Stimulated activated memory B cell treated with anti-CD40 and anti-IgM and Interleukin-4, amounts not matched to agents 10 μg/mL and 1 μg/mL and 100 μg/mL, for 72 hours (primary cell): ENCODE measurements at regions not wholly inside any gene's neighbourhood (a gene's known extent, or its start where the extent isn't known, plus 50 kb on each side); places are given as distances from the start of the nearest gene placed in this dataset.
"Not testable (repeated sequence)": the region's sequence is repeated elsewhere in the genome, so short reads cannot be mapped to it uniquely, and the experiment has no call there.

Experiments used
- ATAC-seq: fragments of 150-1000 bp; cut with Tn5 transposase; 2 replicates; pipeline ENCODE4 v1.10.0; 2021
- H3K27ac Mint-ChIP-seq: one replicate; pipeline ENCODE4 v1.8.0; 2022; ENCODE audit warnings: mild to moderate bottlenecking, mixed read lengths
- H3K27me3 Mint-ChIP-seq: one replicate; pipeline ENCODE4 v1.8.0; 2022; ENCODE audit warnings: mixed read lengths
- H3K36me3 Mint-ChIP-seq: one replicate; pipeline ENCODE4 v1.8.0; 2022; ENCODE audit warnings: mixed read lengths
- H3K4me1 Mint-ChIP-seq: one replicate; pipeline ENCODE4 v1.8.0; 2022; ENCODE audit warnings: mixed read lengths
- H3K4me3 Mint-ChIP-seq: one replicate; pipeline ENCODE4 v1.8.0; 2022; ENCODE audit warnings: mild to moderate bottlenecking, moderate library complexity, mixed read lengths
- H3K9me3 Mint-ChIP-seq: one replicate; pipeline ENCODE4 v1.8.0; 2022; ENCODE audit warnings: mixed read lengths

DNA sequence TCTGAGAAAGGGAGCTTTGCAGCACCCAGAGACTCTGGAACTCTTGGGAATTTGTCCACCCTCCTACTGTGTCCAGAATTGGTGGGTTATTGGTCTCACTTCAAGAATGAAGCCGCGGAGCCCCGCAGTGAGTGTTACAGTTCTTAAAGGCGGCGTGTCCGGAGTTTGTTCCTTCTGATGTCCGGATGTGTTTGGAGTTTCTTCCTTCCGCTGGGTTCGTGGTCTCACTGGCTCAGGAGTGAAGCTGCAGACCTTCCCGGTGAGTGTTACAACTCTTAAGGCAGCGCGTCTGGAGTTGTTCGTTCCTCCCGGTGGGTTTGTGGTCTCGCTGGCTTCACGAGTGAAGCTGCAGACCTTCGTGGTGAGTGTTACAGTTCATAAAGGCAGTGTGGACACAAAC, 824.7 kb downstream of the LRRTM4 start:
- not testable (repeated sequence) for H3K4me3 Mint-ChIP-seq, H3K27me3 Mint-ChIP-seq, H3K27ac Mint-ChIP-seq, H3K4me1 Mint-ChIP-seq, H3K36me3 Mint-ChIP-seq, ATAC-seq, H3K9me3 Mint-ChIP-seq

GRCh38 chr2:76692908-76693307, 829.3 kb downstream of the LRRTM4 start:
- Mint-ChIP-seq H3K4me1 (no peaks in the 10 kb centered on the region), H3K9me3 (peaks cover 3% of the 10 kb centered on the region), H3K4me3 (no peak overlapping the region)

DNA sequence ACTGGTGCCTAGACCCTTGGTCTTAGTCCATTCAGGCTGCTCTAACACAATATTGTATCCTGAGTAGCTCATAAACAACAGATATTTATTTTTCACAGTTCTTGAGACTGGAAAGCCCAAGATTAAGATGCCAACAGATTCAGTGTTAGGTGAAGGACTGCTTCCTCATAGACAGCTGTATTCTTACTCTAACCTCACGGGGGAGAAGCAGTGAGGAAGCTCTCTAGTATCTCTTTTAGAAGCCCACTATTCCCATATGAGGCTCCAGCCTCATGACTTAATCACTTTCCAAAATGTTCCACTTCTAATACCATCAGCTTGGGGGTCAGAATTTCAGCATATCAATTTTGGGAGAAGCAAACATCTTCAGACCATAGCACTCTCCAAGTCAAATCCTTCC, 833.4 kb downstream of the LRRTM4 start:
- Mint-ChIP-seq H3K4me3 (no peak overlapping the region), H3K4me1 (no peaks in the 10 kb centered on the region), H3K27me3 (no peaks in the 10 kb centered on the region), H3K36me3 (no peaks in the 10 kb centered on the region), H3K9me3 (no peaks in the 10 kb centered on the region), H3K27ac (no peak overlapping the region)
- no peak for ATAC-seq

More at GRCh38 chr2:76692908-76693307, 829.3 kb downstream of the LRRTM4 start:
- Mint-ChIP-seq H3K27me3 (no peaks in the 10 kb centered on the region), H3K36me3 (no peaks in the 10 kb centered on the region), H3K27ac (no peak overlapping the region)
- no peak for ATAC-seq

- Mint-ChIP-seq H3K9me3 (no peaks in the 10 kb centered on the region), H3K27ac (no peak overlapping the region)
These were observed 834.3 kb downstream of the LRRTM4 start for GRCh38 chr2:76687923-76688322.

DNA sequence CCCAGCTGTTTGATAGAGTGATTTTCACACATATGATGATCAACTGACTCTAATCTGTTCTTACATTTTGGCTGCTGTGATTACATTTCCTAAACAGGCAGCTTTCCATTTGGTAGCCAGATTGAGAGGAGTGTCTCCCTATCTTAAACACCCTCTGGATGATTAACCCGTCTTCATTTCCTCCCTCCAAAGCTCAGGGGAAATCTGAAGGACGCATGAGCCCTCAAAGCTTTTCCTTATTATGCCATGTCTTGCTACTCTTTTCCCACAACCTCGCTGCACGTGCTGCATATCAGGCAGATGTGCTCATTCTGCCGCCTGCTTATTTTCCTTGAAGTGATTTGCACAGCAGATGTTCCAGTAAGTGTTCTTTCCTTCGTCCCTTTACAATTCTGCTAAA, 837.4 kb downstream of the LRRTM4 start:
- Mint-ChIP-seq H3K27me3 (no peaks in the 10 kb centered on the region), H3K9me3 (peaks cover 2% of the 10 kb centered on the region), H3K36me3 (no peaks in the 10 kb centered on the region), H3K4me3 (no peak overlapping the region), H3K27ac (no peak overlapping the region), H3K4me1 (no peaks in the 10 kb centered on the region)
- ATAC-seq: no peak

More at GRCh38 chr2:76687923-76688322, 834.3 kb downstream of the LRRTM4 start:
- no peaks in the 10 kb centered on the region for H3K36me3 Mint-ChIP-seq
- no peak overlapping the region for H3K4me3 Mint-ChIP-seq
- no peaks in the 10 kb centered on the region for H3K27me3 Mint-ChIP-seq
- no peak for ATAC-seq
- no peaks in the 10 kb centered on the region for H3K4me1 Mint-ChIP-seq

DNA sequence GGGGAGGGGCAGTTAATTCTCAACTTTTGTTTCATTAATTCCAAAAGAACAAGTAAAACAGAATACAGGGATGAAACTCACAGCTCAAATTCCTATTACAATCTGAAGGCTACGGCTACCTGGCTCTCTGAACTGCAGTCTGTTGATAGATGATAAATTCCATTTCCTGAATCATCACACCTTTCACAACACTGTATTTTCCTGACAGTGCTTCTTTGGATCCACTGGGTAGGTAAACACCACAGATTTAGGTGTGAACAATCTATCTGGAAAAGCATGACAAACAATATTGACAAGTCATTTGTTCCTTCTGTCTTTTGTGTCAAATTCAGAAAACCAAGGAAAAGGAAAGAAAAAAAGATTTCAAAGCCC, 843.2 kb downstream of the LRRTM4 start:
- Mint-ChIP-seq H3K27me3 (no peaks in the 10 kb centered on the region), H3K4me3 (no peak overlapping the region), H3K9me3 (peaks cover 2% of the 10 kb centered on the region), H3K27ac (no peak overlapping the region), H3K36me3 (no peaks in the 10 kb centered on the region), H3K4me1 (no peaks in the 10 kb centered on the region)
- no peak for ATAC-seq

- peaks cover 2% of the 10 kb centered on the region for H3K9me3 Mint-ChIP-seq
- no peak overlapping the region for H3K27ac Mint-ChIP-seq
- no peaks in the 10 kb centered on the region for H3K27me3 Mint-ChIP-seq
- ATAC-seq: no peak
- H3K36me3 Mint-ChIP-seq: no peaks in the 10 kb centered on the region
- no peak overlapping the region for H3K4me3 Mint-ChIP-seq
- no peaks in the 10 kb centered on the region for H3K4me1 Mint-ChIP-seq
These were observed 843.7 kb downstream of the LRRTM4 start for GRCh38 chr2:76678383-76679024.

DNA sequence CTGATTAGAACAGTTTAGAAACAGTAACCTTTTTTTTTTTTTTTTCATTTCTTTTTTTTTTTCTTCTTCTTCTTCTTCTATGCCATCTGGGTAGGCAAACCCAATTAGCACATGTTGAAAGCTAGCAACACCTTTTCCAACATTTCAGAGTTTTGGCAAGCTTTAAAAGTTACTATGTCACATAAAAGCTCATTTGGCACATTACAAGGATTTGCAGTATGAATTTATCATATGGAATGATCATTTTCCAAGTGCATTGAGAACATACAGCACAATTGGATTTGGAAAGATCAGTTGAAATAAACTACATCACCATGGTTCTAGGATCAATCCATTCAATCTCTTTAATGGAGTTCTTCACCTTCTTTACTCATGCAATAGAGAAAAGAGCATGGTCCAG, 847.0 kb downstream of the LRRTM4 start:
- no peak overlapping the region for H3K27ac Mint-ChIP-seq

DNA sequence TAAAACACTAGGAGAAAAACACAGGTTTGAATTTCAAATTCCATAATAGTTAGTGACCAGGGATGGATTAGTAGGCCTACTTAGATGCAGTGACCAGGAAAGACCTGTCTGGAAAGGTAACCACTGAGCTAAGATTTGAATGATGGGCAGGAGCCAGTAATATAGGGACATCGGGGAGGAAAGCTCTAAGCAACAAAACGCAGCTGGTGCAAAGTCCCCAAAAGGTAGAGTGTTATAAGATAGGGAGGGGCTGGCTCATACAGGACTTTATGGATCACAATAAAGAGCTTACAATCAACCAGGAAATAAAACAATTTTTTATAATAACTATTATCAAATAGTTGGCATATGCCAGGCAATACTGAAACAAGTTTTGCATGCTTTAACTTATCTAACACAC, 849.4 kb downstream of the LRRTM4 start:
- no peak overlapping the region for H3K4me3 Mint-ChIP-seq
- H3K27me3 Mint-ChIP-seq: no peaks in the 10 kb centered on the region
- H3K9me3 Mint-ChIP-seq: no peaks in the 10 kb centered on the region
- no peaks in the 10 kb centered on the region for H3K36me3 Mint-ChIP-seq
- no peaks in the 10 kb centered on the region for H3K4me1 Mint-ChIP-seq
- no peak overlapping the region for H3K27ac Mint-ChIP-seq
- ATAC-seq: no peak

More for the DNA sequence above, 847.0 kb downstream of the LRRTM4 start:
- H3K4me1 Mint-ChIP-seq: no peaks in the 10 kb centered on the region
- no peak for ATAC-seq
- H3K27me3 Mint-ChIP-seq: no peaks in the 10 kb centered on the region
- H3K9me3 Mint-ChIP-seq: no peaks in the 10 kb centered on the region
- no peaks in the 10 kb centered on the region for H3K36me3 Mint-ChIP-seq
- no peak overlapping the region for H3K4me3 Mint-ChIP-seq

GRCh38 chr2:76669966-76670465, 852.2 kb downstream of the LRRTM4 start:
- Mint-ChIP-seq H3K9me3 (peaks cover under 1% of the 10 kb centered on the region), H3K36me3 (no peaks in the 10 kb centered on the region), H3K4me1 (no peaks in the 10 kb centered on the region), H3K27me3 (no peaks in the 10 kb centered on the region), H3K27ac (no peak overlapping the region), H3K4me3 (no peak overlapping the region)
- ATAC-seq: no peak

DNA sequence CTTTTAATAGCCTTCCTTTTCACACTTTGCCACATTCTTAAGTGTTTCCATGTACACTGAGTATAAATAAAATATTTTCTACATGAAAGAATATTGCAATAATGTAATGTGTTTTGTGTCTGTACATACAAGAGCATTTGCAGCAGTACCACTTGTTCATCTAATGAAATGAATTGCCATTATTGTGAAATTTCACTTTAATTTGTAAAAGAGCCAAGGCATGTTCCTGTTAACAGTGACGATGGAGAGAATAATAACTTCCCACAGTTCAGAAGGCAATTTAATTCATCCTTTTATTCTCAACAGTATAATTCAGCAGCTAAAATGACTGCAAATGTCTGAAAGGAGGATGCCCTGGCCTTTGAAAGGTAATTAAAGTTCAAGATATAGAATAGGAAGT, 853.9 kb downstream of the LRRTM4 start:
- no peak for ATAC-seq

DNA sequence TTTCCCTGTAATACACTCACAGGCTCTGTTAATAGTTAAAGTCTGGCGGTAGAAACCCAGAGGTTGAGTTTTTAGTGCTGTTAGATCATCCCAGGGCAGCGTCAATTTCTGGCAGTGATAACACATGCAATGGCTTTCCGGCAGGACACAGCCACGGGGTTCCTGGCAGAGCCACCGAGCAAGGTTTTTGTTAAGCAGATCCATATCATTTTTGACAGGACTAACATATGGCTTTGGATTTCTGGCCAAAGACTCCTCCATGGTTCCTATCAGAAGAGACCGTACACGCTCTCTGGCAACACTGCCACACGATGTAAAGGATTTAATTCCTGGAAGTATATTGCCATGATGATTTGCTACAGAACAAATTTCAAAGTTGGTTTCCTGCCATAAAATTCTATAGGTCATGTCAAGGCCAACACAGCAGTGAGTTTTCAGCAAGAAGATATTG, 854.3 kb downstream of the LRRTM4 start:
- no peaks in the 10 kb centered on the region for H3K36me3 Mint-ChIP-seq
- no peaks in the 10 kb centered on the region for H3K27me3 Mint-ChIP-seq
- H3K4me3 Mint-ChIP-seq: no peak overlapping the region
- no peak for ATAC-seq
- no peak overlapping the region for H3K27ac Mint-ChIP-seq
- peaks cover 3% of the 10 kb centered on the region for H3K9me3 Mint-ChIP-seq
- no peaks in the 10 kb centered on the region for H3K4me1 Mint-ChIP-seq

More for the DNA sequence above, 853.9 kb downstream of the LRRTM4 start:
- Mint-ChIP-seq H3K27ac (no peak overlapping the region), H3K4me3 (no peak overlapping the region), H3K36me3 (no peaks in the 10 kb centered on the region), H3K9me3 (peaks cover 3% of the 10 kb centered on the region), H3K27me3 (no peaks in the 10 kb centered on the region), H3K4me1 (no peaks in the 10 kb centered on the region)

DNA sequence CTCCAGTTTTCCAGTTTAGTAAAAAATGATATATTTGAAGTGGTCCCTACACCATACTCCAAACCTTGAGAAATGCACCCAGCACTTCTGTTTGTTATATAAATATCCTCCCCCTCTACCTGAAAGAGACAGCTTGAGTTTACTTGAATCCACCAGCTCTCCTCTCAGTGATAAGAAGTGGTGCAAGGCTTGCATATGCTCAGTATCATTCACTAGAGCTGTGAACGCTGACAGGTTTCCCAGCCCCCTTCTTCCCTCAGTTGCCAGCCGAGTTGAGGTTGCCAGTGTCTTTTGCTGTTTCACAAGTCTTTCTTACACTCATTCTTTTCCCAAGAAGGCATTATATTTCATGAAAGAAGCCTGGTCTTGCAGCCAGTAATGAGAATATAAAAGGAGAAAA, 880.0 kb downstream of the LRRTM4 start:
- ATAC-seq: no peak

DNA sequence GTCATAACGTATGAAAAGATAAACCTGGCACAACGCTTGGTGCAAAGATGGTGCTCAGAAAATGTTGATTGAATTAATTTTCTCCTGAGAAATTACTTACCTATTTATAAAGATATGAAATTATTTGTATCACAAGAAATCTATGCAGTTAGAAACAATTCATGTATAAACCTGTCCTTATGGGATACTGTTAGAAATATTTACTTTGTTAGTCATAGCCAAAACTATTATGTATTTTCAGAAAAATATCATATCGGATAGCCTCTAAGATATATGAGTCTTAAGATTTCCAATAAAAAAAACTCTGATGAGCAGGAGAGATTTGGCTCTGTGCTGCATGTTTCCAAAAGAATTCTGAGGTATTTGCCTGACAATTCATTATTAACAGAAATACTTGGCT, 880.7 kb downstream of the LRRTM4 start:
- Mint-ChIP-seq H3K27me3 (no peaks in the 10 kb centered on the region), H3K4me1 (no peaks in the 10 kb centered on the region), H3K27ac (no peak overlapping the region), H3K36me3 (no peaks in the 10 kb centered on the region), H3K4me3 (no peak overlapping the region), H3K9me3 (peaks cover 10% of the 10 kb centered on the region)
- no peak for ATAC-seq

More for the DNA sequence above, 880.0 kb downstream of the LRRTM4 start:
- H3K4me1 Mint-ChIP-seq: no peaks in the 10 kb centered on the region
- no peak overlapping the region for H3K4me3 Mint-ChIP-seq
- H3K36me3 Mint-ChIP-seq: no peaks in the 10 kb centered on the region
- peaks cover 10% of the 10 kb centered on the region for H3K9me3 Mint-ChIP-seq
- H3K27me3 Mint-ChIP-seq: no peaks in the 10 kb centered on the region
- no peak overlapping the region for H3K27ac Mint-ChIP-seq

DNA sequence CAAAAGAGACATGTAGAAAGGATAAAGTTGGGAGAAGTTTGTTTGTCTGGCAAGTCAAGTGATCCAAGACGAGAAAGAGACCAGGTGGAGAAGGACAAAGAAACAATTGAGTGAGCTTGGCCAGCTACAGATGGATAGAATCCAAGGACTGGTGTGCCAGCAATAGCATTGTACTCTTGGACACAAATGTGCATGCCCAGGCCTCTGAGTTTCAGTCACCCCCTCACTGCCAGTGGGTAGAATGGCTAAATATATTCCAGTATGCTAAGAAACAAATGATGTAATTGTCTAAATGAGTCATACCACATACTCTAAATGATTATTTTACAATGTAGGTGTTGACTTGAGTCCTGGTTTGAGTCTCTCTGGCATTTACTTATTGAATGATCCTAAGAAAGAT, 881.3 kb downstream of the LRRTM4 start:
- H3K4me1 Mint-ChIP-seq: no peaks in the 10 kb centered on the region
- H3K27me3 Mint-ChIP-seq: no peaks in the 10 kb centered on the region
- peaks cover 8% of the 10 kb centered on the region for H3K9me3 Mint-ChIP-seq
- H3K36me3 Mint-ChIP-seq: no peaks in the 10 kb centered on the region
- ATAC-seq: no peak
- H3K27ac Mint-ChIP-seq: no peak overlapping the region
- H3K4me3 Mint-ChIP-seq: no peak overlapping the region

DNA sequence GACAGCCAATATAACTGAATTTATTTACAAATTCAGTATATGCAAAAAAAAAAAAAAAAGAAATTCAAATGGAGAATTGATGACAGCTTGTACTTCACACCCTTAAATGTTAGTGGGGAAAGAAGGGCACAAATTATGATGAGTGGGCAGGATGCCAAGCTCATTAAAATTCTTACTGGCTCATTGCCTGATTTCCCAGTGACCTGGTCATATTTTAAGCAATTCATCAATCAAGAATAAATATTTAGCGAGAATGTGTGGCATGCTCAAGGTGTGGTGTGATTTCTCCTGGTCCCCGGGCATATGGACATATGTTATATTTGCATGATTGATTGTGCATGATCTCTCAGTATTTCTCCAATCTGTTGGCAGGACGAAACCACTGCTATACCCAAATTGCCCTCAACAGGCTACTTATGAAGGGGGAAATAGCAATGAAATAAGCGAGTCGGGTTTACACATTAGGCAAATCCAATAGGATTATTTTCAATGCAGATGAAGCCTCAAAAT, 883.0 kb downstream of the LRRTM4 start:
- no peak overlapping the region for H3K4me3 Mint-ChIP-seq
- H3K9me3 Mint-ChIP-seq: peaks cover 4% of the 10 kb centered on the region
- H3K36me3 Mint-ChIP-seq: no peaks in the 10 kb centered on the region
- H3K27ac Mint-ChIP-seq: no peak overlapping the region
- H3K4me1 Mint-ChIP-seq: no peaks in the 10 kb centered on the region
- H3K27me3 Mint-ChIP-seq: no peaks in the 10 kb centered on the region
- ATAC-seq: no peak
